ENCODE measurements at regions not wholly inside any gene's neighbourhood (a gene's known extent, or its start where the extent isn't known, plus 50 kb on each side); places are given as distances from the start of the nearest gene placed in this dataset.

DNA sequence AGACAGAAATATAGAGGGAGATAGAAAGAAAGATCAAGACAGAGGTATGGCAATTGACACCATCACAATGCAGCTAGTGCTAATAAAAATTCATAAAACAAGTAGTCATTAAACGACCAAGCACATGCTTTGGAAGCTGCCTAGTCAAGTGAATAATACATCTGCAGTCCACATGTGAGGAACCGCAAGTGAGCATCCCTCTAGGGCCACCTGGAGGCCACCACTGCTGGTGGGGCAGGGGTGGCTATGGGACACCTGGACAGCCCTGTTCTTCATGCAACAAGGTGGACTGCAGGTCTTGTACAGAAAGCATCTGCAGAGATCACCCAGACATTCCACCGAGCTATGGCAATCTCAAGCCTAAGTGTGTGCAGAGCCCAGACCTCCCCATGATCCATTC, 451.1 kb upstream of the PFKP start:
- no peak overlapping the region for H3K27ac Mint-ChIP-seq (ENCODE audit: unreplicated experiment)

DNA sequence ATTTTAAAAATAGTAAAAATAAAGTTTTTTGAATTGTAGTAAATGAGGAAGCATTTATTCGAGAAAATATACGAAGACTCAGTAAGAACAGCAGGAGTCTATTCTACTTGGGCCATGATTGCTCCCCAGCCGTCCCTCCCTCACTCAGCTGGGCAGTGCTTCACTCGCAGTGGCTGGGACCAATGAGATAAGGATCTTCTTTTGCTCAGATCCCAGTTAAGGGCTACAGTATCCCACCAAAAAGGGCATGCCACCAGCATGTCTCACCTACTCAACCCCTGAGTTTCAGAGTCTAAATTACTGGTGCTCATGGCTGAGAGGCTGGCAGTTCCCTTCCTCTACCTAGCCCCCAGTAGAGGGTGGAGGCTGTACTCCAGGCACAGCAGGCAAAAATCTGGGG, 455.7 kb upstream of the PFKP start:
- Mint-ChIP-seq H3K4me1 (ENCODE audit: unreplicated experiment) (no peaks in the 10 kb centered on the region), H3K9me3 (ENCODE audit: unreplicated experiment) (no peaks in the 10 kb centered on the region), H3K27me3 (ENCODE audit: unreplicated experiment) (peaks cover 40% of the 10 kb centered on the region), H3K36me3 (ENCODE audit: unreplicated experiment) (no peaks in the 10 kb centered on the region), H3K4me3 (ENCODE audit: unreplicated experiment) (no peak overlapping the region), H3K27ac (ENCODE audit: unreplicated experiment) (no peak overlapping the region)
- no peak for DNase-seq (ENCODE audit: extremely low spot score, unreplicated experiment)
- TF ChIP-seq, protein P1, sequence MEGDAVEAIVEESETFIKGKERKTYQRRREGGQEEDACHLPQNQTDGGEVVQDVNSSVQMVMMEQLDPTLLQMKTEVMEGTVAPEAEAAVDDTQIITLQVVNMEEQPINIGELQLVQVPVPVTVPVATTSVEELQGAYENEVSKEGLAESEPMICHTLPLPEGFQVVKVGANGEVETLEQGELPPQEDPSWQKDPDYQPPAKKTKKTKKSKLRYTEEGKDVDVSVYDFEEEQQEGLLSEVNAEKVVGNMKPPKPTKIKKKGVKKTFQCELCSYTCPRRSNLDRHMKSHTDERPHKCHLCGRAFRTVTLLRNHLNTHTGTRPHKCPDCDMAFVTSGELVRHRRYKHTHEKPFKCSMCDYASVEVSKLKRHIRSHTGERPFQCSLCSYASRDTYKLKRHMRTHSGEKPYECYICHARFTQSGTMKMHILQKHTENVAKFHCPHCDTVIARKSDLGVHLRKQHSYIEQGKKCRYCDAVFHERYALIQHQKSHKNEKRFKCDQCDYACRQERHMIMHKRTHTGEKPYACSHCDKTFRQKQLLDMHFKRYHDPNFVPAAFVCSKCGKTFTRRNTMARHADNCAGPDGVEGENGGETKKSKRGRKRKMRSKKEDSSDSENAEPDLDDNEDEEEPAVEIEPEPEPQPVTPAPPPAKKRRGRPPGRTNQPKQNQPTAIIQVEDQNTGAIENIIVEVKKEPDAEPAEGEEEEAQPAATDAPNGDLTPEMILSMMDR (IDR thresholded peaks at IDR 0.05): no peak

More for the DNA sequence above, 451.1 kb upstream of the PFKP start:
- H3K9me3 Mint-ChIP-seq (ENCODE audit: unreplicated experiment): no peaks in the 10 kb centered on the region
- H3K27me3 Mint-ChIP-seq (ENCODE audit: unreplicated experiment): peaks cover 37% of the 10 kb centered on the region
- no peak for DNase-seq (ENCODE audit: extremely low spot score, unreplicated experiment)
- no peaks in the 10 kb centered on the region for H3K36me3 Mint-ChIP-seq (ENCODE audit: unreplicated experiment)
- TF ChIP-seq, protein P1 (IDR thresholded peaks at IDR 0.05): no peak
- no peaks in the 10 kb centered on the region for H3K4me1 Mint-ChIP-seq (ENCODE audit: unreplicated experiment)
- no peak overlapping the region for H3K4me3 Mint-ChIP-seq (ENCODE audit: unreplicated experiment)

DNA sequence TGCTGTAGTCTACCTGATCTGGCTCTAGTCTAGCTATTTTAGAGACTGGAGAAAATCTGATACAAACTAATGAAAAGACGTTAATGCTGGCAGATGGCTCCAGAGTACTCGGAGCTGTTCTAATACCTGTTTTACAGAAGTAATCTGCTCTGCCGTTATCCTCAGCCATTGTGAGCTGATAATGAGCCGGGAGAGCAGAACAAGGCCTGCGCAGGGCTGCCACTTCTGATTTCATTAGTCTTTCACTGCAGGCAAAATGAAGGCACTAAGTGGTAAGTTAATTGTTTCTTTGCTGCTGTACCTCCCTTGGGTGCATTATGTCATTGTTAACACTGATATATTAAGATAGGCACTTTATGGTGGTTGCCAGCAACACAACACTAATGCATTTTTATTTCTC, 456.4 kb upstream of the PFKP start:
- Mint-ChIP-seq H3K9me3 (ENCODE audit: unreplicated experiment) (no peaks in the 10 kb centered on the region), H3K36me3 (ENCODE audit: unreplicated experiment) (no peaks in the 10 kb centered on the region), H3K4me3 (ENCODE audit: unreplicated experiment) (no peak overlapping the region), H3K4me1 (ENCODE audit: unreplicated experiment) (no peaks in the 10 kb centered on the region), H3K27me3 (ENCODE audit: unreplicated experiment) (peaks cover 40% of the 10 kb centered on the region), H3K27ac (ENCODE audit: unreplicated experiment) (no peak overlapping the region)
- no peak for DNase-seq (ENCODE audit: extremely low spot score, unreplicated experiment)
- TF ChIP-seq, protein P1 (IDR thresholded peaks at IDR 0.05): no peak

DNA sequence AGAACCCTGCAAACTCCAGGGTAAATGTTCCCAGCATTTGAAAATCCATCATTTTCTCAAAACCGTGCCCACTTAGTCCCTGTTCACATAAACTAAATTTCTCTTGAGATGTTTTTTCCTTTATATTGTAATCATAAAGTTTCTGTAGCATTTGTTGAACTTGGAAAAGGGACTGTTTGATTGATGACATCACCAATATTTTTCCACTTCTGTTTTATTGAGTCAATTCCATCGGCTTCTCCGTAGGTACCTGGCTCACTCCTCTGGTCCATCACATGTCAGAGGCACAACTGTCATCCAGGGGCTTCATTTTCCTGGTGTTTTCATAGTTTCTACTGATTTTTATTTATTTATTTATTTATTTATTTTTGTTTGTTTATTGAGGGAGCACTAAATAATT, 462.5 kb upstream of the PFKP start:
- no peak overlapping the region for H3K27ac Mint-ChIP-seq (ENCODE audit: unreplicated experiment)
- H3K27me3 Mint-ChIP-seq (ENCODE audit: unreplicated experiment): peaks cover 12% of the 10 kb centered on the region

DNA sequence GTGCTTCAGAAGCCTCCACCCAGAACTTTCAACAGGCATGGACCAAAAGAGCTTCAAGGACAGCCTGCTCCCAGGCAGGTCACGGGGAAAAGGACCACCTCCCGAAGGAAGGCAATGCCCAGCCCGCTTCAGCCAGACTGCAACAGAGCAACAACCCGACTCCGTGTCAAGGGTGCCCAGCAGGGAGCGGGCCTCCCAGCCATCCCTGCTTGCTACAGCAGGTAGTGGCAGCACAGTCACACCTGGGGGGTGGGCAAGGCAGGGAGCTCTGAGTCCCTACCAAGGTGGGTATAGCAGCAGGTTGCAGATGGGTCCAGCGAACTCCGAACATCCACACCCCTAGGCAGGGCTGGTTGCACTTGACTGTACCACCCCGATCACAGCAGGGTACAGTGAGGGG, 467.8 kb upstream of the PFKP start:
- Mint-ChIP-seq H3K36me3 (ENCODE audit: unreplicated experiment) (no peaks in the 10 kb centered on the region), H3K9me3 (ENCODE audit: unreplicated experiment) (no peaks in the 10 kb centered on the region), H3K27ac (ENCODE audit: unreplicated experiment) (no peak overlapping the region), H3K4me1 (ENCODE audit: unreplicated experiment) (no peaks in the 10 kb centered on the region), H3K27me3 (ENCODE audit: unreplicated experiment) (peaks cover 2% of the 10 kb centered on the region), H3K4me3 (ENCODE audit: unreplicated experiment) (no peak overlapping the region)
- TF ChIP-seq, protein P1 (IDR thresholded peaks at IDR 0.05): no peak
- DNase-seq (ENCODE audit: extremely low spot score, unreplicated experiment): no peak

More for the DNA sequence above, 462.5 kb upstream of the PFKP start:
- TF ChIP-seq, protein P1 (IDR thresholded peaks at IDR 0.05): no peak
- no peaks in the 10 kb centered on the region for H3K4me1 Mint-ChIP-seq (ENCODE audit: unreplicated experiment)
- H3K4me3 Mint-ChIP-seq (ENCODE audit: unreplicated experiment): no peak overlapping the region
- DNase-seq (ENCODE audit: extremely low spot score, unreplicated experiment): no peak
- H3K9me3 Mint-ChIP-seq (ENCODE audit: unreplicated experiment): no peaks in the 10 kb centered on the region
- H3K36me3 Mint-ChIP-seq (ENCODE audit: unreplicated experiment): no peaks in the 10 kb centered on the region
